H54 (cell line): ENCODE measurements at regions not wholly inside any gene's neighbourhood (a gene's known extent, or its start where the extent isn't known, plus 50 kb on each side); places are given as distances from the start of the nearest gene placed in this dataset.
"Not testable (repeated sequence)": the region's sequence is repeated elsewhere in the genome, so short reads cannot be mapped to it uniquely, and the experiment has no call there.

Experiments
- DNase-seq: peaks from one replicate; pipeline ENCODE4 v3.0.0; 2011; ENCODE audit warnings: low spot score, mixed read lengths; ENCODE audit not compliant: insufficient read length
- FAIRE-seq: peaks from 3 replicates; lab custom pipeline; 2011; peaks lifted over from hg19 to GRCh38; lab: Jason Lieb, UNC
- POLR2A ChIP-seq: IDR thresholded peaks from 2 replicates; pipeline ENCODE4 v1.6.1; 2011; ENCODE audit warnings: low read depth, mild to moderate bottlenecking, low read length

DNA sequence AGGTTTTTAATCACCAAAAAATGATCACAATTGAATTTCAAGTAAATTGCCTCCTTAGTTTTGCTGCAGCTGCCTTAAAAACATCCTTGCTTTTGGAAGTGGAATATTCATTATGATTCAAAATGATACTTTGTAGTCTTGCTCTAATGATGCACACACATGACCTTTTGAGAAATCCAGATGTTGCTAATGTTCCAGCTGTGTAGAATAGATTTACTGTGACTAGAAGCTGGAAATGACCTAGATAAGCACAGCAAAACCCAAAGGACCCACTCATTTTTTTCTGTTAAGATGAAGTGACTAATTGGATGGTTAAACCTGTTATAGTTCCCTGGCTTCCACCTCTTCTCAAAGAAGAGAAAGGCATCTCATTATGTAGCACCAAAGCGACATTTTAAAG, 64.6 kb upstream of the RALGPS2 start:
- no peak for FAIRE-seq
- no peak for TF ChIP-seq POLR2A
- no peak for DNase-seq

GRCh38 chr1:178664278-178664677, 60.8 kb upstream of the RALGPS2 start:
- FAIRE-seq, result no peak
- no peak for DNase-seq

GRCh38 chr1:178665579-178665978, 59.5 kb upstream of the RALGPS2 start:
- no peak for DNase-seq
- TF ChIP-seq POLR2A, result no peak
- no peak for FAIRE-seq

More at GRCh38 chr1:178664278-178664677, 60.8 kb upstream of the RALGPS2 start:
- no peak for TF ChIP-seq POLR2A

- not testable (repeated sequence) for DNase-seq, FAIRE-seq
Observed at GRCh38 chr1:178666891-178667290, 58.2 kb upstream of the RALGPS2 start.

DNA sequence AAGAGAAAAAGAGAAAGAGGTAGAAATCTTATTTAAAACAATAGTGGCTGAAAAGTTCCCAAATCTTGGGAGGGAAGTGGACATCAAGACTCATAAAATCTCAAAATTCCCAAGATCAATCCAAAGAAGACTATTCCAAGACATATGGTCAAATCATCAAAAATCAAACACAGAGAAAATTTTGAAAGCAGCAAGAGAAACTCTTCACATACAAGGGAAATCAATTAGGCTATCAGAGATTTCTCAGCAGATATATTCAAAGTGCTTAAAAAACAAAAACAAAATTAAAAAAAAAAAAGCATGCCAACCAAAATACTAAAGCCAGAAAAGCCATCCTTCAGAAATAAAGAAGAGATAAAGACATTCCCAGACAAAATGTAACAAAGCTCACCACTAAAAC, 52.6 kb upstream of the RALGPS2 start:
- no peak for TF ChIP-seq POLR2A
- FAIRE-seq, result no peak

GRCh38 chr1:178674559-178674958, 50.5 kb upstream of the RALGPS2 start:
- not testable (repeated sequence) for DNase-seq, FAIRE-seq

More for the DNA sequence above, 52.6 kb upstream of the RALGPS2 start:
- DNase-seq, result no peak
